HT-29 (cell line): ENCODE measurements at regions not wholly inside any gene's neighbourhood (a gene's known extent, or its start where the extent isn't known, plus 50 kb on each side); places are given as distances from the start of the nearest gene placed in this dataset.
"Not testable (repeated sequence)": the region's sequence is repeated elsewhere in the genome, so short reads cannot be mapped to it uniquely, and the experiment has no call there.

Source experiments
- DNase-seq: peaks from one replicate; pipeline ENCODE4 v3.0.0-alpha.2; 2015; ENCODE audit warnings: low spot score

- no peak for DNase-seq
These were observed 135.3 kb upstream of the TPM1 start for GRCh38 chr15:62907275-62907674.

GRCh38 chr15:62908341-62908740 lies 134.2 kb upstream of the TPM1 start:
- not testable (repeated sequence) for DNase-seq

GRCh38 chr15:62909257-62909656 lies 133.3 kb upstream of the TPM1 start:
- DNase-seq = no peak

GRCh38 chr15:62912282-62912681 lies 130.3 kb upstream of the TPM1 start:
- DNase-seq = no peak

GRCh38 chr15:62912808-62913207 lies 129.7 kb upstream of the TPM1 start:
- no peak for DNase-seq

GRCh38 chr15:62913246-62913645 lies 129.3 kb upstream of the TPM1 start:
- DNase-seq = no peak

GRCh38 chr15:62914461-62915079 lies 128.0 kb upstream of the TPM1 start:
- no peak for DNase-seq

- no peak for DNase-seq
These were observed 121.7 kb upstream of the TPM1 start for GRCh38 chr15:62920682-62921502.

GRCh38 chr15:62922514-62922913 lies 120.0 kb upstream of the TPM1 start:
- no peak for DNase-seq

GRCh38 chr15:62925875-62926274 lies 116.7 kb upstream of the TPM1 start:
- DNase-seq = no peak

GRCh38 chr15:62927196-62927595 lies 115.4 kb upstream of the TPM1 start:
- no peak for DNase-seq

GRCh38 chr15:62927836-62928235 lies 114.7 kb upstream of the TPM1 start:
- DNase-seq = no peak

GRCh38 chr15:62928242-62928999 lies 114.1 kb upstream of the TPM1 start:
- DNase-seq = peak; percentile 33

- no peak for DNase-seq
These were observed 113.6 kb upstream of the TPM1 start for GRCh38 chr15:62929000-62929357.

GRCh38 chr15:62931650-62932049 lies 110.9 kb upstream of the TPM1 start:
- DNase-seq = no peak

- no peak for DNase-seq
These were observed 110.1 kb upstream of the TPM1 start for GRCh38 chr15:62932436-62932835.

GRCh38 chr15:62933386-62933785 lies 109.2 kb upstream of the TPM1 start:
- DNase-seq = no peak

GRCh38 chr15:62934236-62934971 lies 108.1 kb upstream of the TPM1 start:
- no peak for DNase-seq

- no peak for DNase-seq
These were observed 107.1 kb upstream of the TPM1 start for GRCh38 chr15:62935300-62936081.

GRCh38 chr15:62938825-62939224 lies 103.7 kb upstream of the TPM1 start:
- no peak for DNase-seq

GRCh38 chr15:62940093-62940754 lies 102.3 kb upstream of the TPM1 start:
- DNase-seq = no peak
